K562 (cell line): ENCODE measurements at regions not wholly inside any gene's neighbourhood (a gene's known extent, or its start where the extent isn't known, plus 50 kb on each side); places are given as distances from the start of the nearest gene placed in this dataset.

Source experiments
- ATAC-seq: fragments of 200-7000 bp; cut with Tn5 transposase; 3 replicates; pipeline ENCODE4 v1.9.1; 2020; ENCODE audit warnings: moderate library complexity
- BruUV-seq: library from RNA; stranded (reverse); fragments of 400-500 nt; replicated peaks from 2 replicates; lab custom pipeline; 2021; lab: Mats Ljungman, UMichigan
- CTCF ChIA-PET: fragments of 300-600 bp; formaldehyde crosslinking; extraction: SDS; loops from one replicate; lab custom pipeline; 2021; ENCODE audit warnings: low intra/inter-chr PET ratio; lab: Yijun Ruan, JAX
- POLR2A ChIA-PET: fragments of 300-600, 350-650 bp; sonication (Branson Sonifier 250); formaldehyde crosslinking; extraction: SDS; loops from one replicate; lab custom pipeline; 2021; ENCODE audit warnings: antibody characterized with exemption, inconsistent platforms; lab: Yijun Ruan, JAX
- DNase-seq, 4 experiments: peaks; one replicate each; pipeline versions ENCODE4 v3.0.0 to v3.0.0-alpha.2; 2011 to 2018; ENCODE audit warnings: low spot score in 3 of 4, mixed read lengths in 3 of 4; ENCODE audit errors: extremely low read depth in 1 of 4
- FAIRE-seq: peaks from 2 replicates; lab custom pipeline; 2011; peaks lifted over from hg19 to GRCh38; lab: Jason Lieb, UNC
- H2AFZ ChIP-seq: 2 replicates; pipeline ENCODE4 v1.6.0; 2011; ENCODE audit warnings: low read depth, low read length, control low read depth, inconsistent platforms
- H3K27ac ChIP-seq: fragments of 200-600 bp; 3 replicates; pipeline ENCODE4 v1.8.0; 2011; ENCODE audit warnings: low read depth, mild to moderate bottlenecking, control low read depth, inconsistent platforms, low read length, moderate library complexity, mixed read lengths; ENCODE audit errors: extremely low read depth
- H3K27me3 ChIP-seq, 2 experiments: fragments of 300-600 bp in 1 of 2; 2 replicates in 1 of 2; 3 replicates in 1 of 2; pipeline versions ENCODE4 v1.6.0 to v1.8.0; 2011; ENCODE audit warnings: inconsistent platforms in 2 of 2, low read length in 2 of 2, mild to moderate bottlenecking in 1 of 2, mixed read lengths in 1 of 2, moderate library complexity in 1 of 2; ENCODE audit not compliant: control insufficient read depth in 2 of 2, insufficient read depth in 2 of 2
- H3K36me3 ChIP-seq: fragments of 300-600 bp; 3 replicates; pipeline ENCODE4 v1.8.0; 2011; ENCODE audit warnings: mild to moderate bottlenecking, low read length, inconsistent platforms; ENCODE audit not compliant: control insufficient read depth, insufficient read depth
- H3K4me1 ChIP-seq, 2 experiments: fragments of 200-600 bp in 1 of 2; replicated peaks in 1 of 2; 2 replicates in 1 of 2; 3 replicates in 1 of 2; pipeline versions ENCODE4 v1.5.1 to v1.8.0; 2011; ENCODE audit warnings: inconsistent platforms in 2 of 2, low read length in 2 of 2, mild to moderate bottlenecking in 1 of 2, mixed read lengths in 1 of 2, moderate library complexity in 1 of 2; ENCODE audit not compliant: control insufficient read depth in 2 of 2, insufficient read depth in 2 of 2
- H3K4me2 ChIP-seq: 2 replicates; pipeline ENCODE4 v1.6.1; 2011; ENCODE audit warnings: low read length, control low read depth, inconsistent platforms, mixed read lengths; ENCODE audit not compliant: insufficient read depth
- H3K4me3 ChIP-seq: fragments of 200-600 bp; sonication (generic), shearing (Covaris generic); 2 replicates; pipeline ENCODE4 v1.5.1; 2016; ENCODE audit warnings: control low read depth, inconsistent platforms
- H3K79me2 ChIP-seq: fragments of 200-600 bp; 3 replicates; pipeline ENCODE4 v1.8.0; 2011; ENCODE audit warnings: low read length, inconsistent platforms; ENCODE audit not compliant: control insufficient read depth, insufficient read depth
- H3K9ac ChIP-seq, 2 experiments: 2 replicates each; pipeline versions ENCODE4 v1.6.0 to v1.6.1; 2011; ENCODE audit warnings: low read depth in 2 of 2, low read length in 2 of 2, control low read depth in 1 of 2, inconsistent platforms in 1 of 2, mild to moderate bottlenecking in 1 of 2, mixed read lengths in 1 of 2; ENCODE audit not compliant: insufficient read depth in 1 of 2
- H3K9me1 ChIP-seq: one replicate; pipeline ENCODE4 v1.6.0; 2011; ENCODE audit warnings: inconsistent platforms, mild to moderate bottlenecking, low read length, moderate library complexity; ENCODE audit not compliant: control insufficient read depth, insufficient read depth
- H3K9me3 ChIP-seq: replicated peaks from 2 replicates; pipeline ENCODE4 v1.5.1; 2011; ENCODE audit warnings: low read depth, low read length, inconsistent platforms; ENCODE audit not compliant: control insufficient read depth, insufficient read depth
- H4K20me1 ChIP-seq: replicated peaks from 2 replicates; pipeline ENCODE4 v1.6.1; 2011; ENCODE audit warnings: low read length, inconsistent platforms, mixed read lengths; ENCODE audit not compliant: control insufficient read depth, insufficient read depth
- MAZ ChIP-seq, 2 experiments: fragments of 450-650 bp in 1 of 2; sonication (generic) in 1 of 2; formaldehyde crosslinking; IDR thresholded peaks in 1 of 2; conservative IDR thresholded peaks in 1 of 2; 2 replicates each; pipeline versions ENCODE4 v1.4.0 to v1.5.0; 2020; ENCODE audit warnings: mild to moderate bottlenecking in 1 of 2, missing genetic modification reagents in 1 of 2
- NR2C2 ChIP-seq, 2 experiments: fragments of 200-800 bp in 1 of 2; sonication (Bioruptor generic) in 1 of 2; sonication (generic) in 1 of 2; formaldehyde crosslinking in 1 of 2; IDR thresholded peaks; 2 replicates each; pipeline versions ENCODE4 v1.6.1 to v1.8.0; 2016 to 2022; ENCODE audit warnings: mild to moderate bottlenecking in 1 of 2, missing compliant biosample characterization in 1 of 2, missing genetic modification characterization in 1 of 2, missing genetic modification reagents in 1 of 2
- PPARD ChIP-seq: fragments of 250-450 bp; sonication (Bioruptor Pico); IDR thresholded peaks from 2 replicates; pipeline ENCODE4 v1.8.0; 2022; ENCODE audit warnings: inconsistent platforms, mild to moderate bottlenecking, moderate library complexity
- RFX1 ChIP-seq: fragments of 450-650 bp; IDR thresholded peaks from 2 replicates; pipeline ENCODE4 v1.6.1; 2016; ENCODE audit warnings: mild to moderate bottlenecking, moderate library complexity
- SPI1 ChIP-seq: IDR thresholded peaks from 2 replicates; pipeline ENCODE4 v1.6.1; 2011; ENCODE audit warnings: low read depth, low read length, control low read depth, borderline replicate concordance
- WGBS: fragments of 100-300 bp; shearing (Covaris generic); methylation state at CpG from one replicate; pipeline ENCODE4 v1.1.6; 2016; ENCODE audit warnings: low coverage, mixed read lengths; ENCODE audit not compliant: insufficient coverage; ENCODE audit errors: missing lambda C conversion rate; 5-methylcytosine and 5-hydroxymethylcytosine counted together
- in situ Hi-C: fragments of 300-500 bp; cut with MboI; formaldehyde crosslinking; loops from 4 replicates; pipeline ENCODE4 v1.15.0; 2018; ENCODE audit warnings: inconsistent platforms, mixed read lengths
- intact Hi-C: fragments of 100-400 bp; cut with micrococcal nuclease; formaldehyde crosslinking; loops from 2 replicates; pipeline ENCODE4 v1.14.2; 2022
- TF ChIP-seq, protein P1 (sequence below): sonication (generic); formaldehyde crosslinking; IDR thresholded peaks from 2 replicates; pipeline ENCODE4 v1.8.0; 2023; ENCODE audit warnings: mild to moderate bottlenecking, missing genetic modification reagents
- TF ChIP-seq, protein P2 (sequence below): fragments of 450-650 bp; IDR thresholded peaks from 2 replicates; pipeline ENCODE4 v1.6.1; 2017; ENCODE audit warnings: antibody characterized with exemption

DNA sequence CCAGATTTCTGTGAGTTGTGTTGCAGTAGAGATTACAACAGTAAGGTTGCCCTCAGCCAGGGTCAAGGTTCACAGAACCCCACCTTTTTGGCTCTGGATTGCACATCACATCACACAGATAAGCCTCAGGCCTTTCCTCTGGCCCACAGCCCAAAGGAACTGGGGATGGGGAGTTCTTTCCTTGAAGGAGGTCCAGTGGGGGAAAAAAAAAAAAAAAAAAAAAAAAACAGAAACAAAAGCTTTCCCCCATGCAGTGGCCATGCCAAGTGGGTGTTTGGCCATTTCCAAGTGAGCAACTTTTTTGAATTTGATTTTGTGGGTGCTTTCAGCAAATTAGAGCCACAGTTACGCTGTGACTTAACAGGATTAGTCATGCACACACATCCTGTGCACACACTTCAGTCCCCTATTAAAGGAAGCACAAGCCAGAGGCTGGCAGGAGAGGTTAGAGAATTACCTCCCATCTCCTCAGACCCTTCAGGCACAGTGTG is 79.3 kb upstream of the NANOS1 start:
- H3K79me2 ChIP-seq = no peaks in the 10 kb centered on the region
- 14% methylated on average over 1 of the region's 1 CpG for WGBS
- no peaks in the 10 kb centered on the region for H3K36me3 ChIP-seq
- H3K9me3 ChIP-seq = peaks cover 4% of the 10 kb centered on the region; the same call in 1 of the 2 replicates
- POLR2A ChIA-PET = interaction anchor here (0.7 kb wide), 1 partner anchor 197 kb away, joined by 4 read pairs; no protein-coding TSS in a partner anchor
- no peak overlapping the region for H3K4me3 ChIP-seq
- BruUV-seq = no TSS peak
- intact Hi-C loops = no loop called here
- H3K9ac ChIP-seq = no peak overlapping the region
- CTCF ChIA-PET = no interaction called here
- TF ChIP-seq MAZ (CRISPR knock-in tag; conservative IDR thresholded peaks at IDR 0.05 in 1 of 2, IDR thresholded peaks at IDR 0.05 in 1 of 2) = no peak
- no peak for TF ChIP-seq NR2C2 (CRISPR knock-in tag; IDR thresholded peaks at IDR 0.05)
- peak; percentile 57; the same call in 1 of the 2 replicates for TF ChIP-seq NR2C2 (tag; IDR thresholded peaks at IDR 0.05)
- no peaks in the 10 kb centered on the region for H3K9me1 ChIP-seq
- ATAC-seq = no peak
- H4K20me1 ChIP-seq = no peaks in the 10 kb centered on the region; the same call in 1 of the 2 replicates
- peaks cover 2 to 19% of the 10 kb centered on the region in 2 experiments; a peak in 3 of 5 replicates for H3K27me3 ChIP-seq
- FAIRE-seq = no peak
- H3K27ac ChIP-seq = no peak overlapping the region
- no peak overlapping the region for H3K4me2 ChIP-seq
- in situ Hi-C loops = no loop called here
- H3K4me1 ChIP-seq = no peaks in the 10 kb centered on the region; a peak in 2 of 5 replicates
- H2AFZ ChIP-seq = no peak overlapping the region
- no peak for DNase-seq

DNA sequence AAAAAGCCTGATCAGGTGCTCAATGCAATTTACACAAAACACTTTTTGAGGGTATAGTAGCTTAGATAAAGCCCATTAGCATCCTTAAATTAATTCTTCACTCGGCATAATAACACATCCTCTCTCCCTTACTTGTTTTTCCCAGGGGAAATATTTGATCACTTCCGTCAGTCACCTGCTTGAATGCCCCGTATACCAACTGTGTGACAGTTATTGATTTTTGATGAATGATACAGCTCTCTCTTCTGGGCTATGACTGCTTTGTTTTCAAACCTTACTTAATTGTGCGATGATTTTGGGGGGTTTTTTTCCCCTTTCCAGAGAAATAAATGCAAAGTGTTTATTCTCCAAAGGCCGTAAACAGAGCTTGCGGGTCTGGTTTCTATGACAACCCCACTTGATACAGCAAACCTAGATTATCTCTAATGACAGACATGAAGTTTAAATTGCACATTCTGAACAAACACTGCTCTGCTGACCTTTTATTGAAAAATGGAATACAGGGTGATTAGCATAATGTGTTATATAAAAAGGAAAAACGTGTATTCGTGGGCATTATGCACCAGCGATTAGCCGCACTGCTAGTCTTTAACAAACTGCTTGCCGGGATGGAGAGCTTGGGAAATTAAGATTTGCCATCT is 78.4 kb upstream of the NANOS1 start:
- Histone ChIP-seq H3K36me3 (no peaks in the 10 kb centered on the region), H2AFZ (no peak overlapping the region), H3K9ac (no peak overlapping the region), H3K4me3 (no peak overlapping the region), H4K20me1 (no peaks in the 10 kb centered on the region; the same call in 1 of the 2 replicates), H3K4me1 (no peaks in the 10 kb centered on the region; a peak in 2 of 5 replicates), H3K9me3 (peaks cover 4% of the 10 kb centered on the region; the same call in 1 of the 2 replicates), H3K27me3 (peaks cover 2 to 23% of the 10 kb centered on the region in 2 experiments; a peak in 3 of 5 replicates), H3K27ac (no peak overlapping the region), H3K4me2 (no peak overlapping the region), H3K79me2 (no peaks in the 10 kb centered on the region), H3K9me1 (no peaks in the 10 kb centered on the region)
- ATAC-seq (no peak), DNase-seq (no peak), FAIRE-seq (no peak)
- intact Hi-C loops (no loop called here), in situ Hi-C loops (no loop called here)
- 11% methylated on average over 10 of the region's 11 CpGs for WGBS
- ChIA-PET CTCF (no interaction called here), POLR2A (interaction anchor here (1.0 kb wide), 1 partner anchor 10 kb away, joined by 3 read pairs; no protein-coding TSS in a partner anchor)
- no TSS peak for BruUV-seq
- TF ChIP-seq RFX1 (peak; percentile 43), PPARD (CRISPR knock-in tag) (no peak), SPI1 (no peak)
- TF ChIP-seq, protein P1, sequence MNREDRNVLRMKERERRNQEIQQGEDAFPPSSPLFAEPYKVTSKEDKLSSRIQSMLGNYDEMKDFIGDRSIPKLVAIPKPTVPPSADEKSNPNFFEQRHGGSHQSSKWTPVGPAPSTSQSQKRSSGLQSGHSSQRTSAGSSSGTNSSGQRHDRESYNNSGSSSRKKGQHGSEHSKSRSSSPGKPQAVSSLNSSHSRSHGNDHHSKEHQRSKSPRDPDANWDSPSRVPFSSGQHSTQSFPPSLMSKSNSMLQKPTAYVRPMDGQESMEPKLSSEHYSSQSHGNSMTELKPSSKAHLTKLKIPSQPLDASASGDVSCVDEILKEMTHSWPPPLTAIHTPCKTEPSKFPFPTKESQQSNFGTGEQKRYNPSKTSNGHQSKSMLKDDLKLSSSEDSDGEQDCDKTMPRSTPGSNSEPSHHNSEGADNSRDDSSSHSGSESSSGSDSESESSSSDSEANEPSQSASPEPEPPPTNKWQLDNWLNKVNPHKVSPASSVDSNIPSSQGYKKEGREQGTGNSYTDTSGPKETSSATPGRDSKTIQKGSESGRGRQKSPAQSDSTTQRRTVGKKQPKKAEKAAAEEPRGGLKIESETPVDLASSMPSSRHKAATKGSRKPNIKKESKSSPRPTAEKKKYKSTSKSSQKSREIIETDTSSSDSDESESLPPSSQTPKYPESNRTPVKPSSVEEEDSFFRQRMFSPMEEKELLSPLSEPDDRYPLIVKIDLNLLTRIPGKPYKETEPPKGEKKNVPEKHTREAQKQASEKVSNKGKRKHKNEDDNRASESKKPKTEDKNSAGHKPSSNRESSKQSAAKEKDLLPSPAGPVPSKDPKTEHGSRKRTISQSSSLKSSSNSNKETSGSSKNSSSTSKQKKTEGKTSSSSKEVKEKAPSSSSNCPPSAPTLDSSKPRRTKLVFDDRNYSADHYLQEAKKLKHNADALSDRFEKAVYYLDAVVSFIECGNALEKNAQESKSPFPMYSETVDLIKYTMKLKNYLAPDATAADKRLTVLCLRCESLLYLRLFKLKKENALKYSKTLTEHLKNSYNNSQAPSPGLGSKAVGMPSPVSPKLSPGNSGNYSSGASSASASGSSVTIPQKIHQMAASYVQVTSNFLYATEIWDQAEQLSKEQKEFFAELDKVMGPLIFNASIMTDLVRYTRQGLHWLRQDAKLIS (CRISPR knock-in tag) = no peak
- TF ChIP-seq, protein P2, sequence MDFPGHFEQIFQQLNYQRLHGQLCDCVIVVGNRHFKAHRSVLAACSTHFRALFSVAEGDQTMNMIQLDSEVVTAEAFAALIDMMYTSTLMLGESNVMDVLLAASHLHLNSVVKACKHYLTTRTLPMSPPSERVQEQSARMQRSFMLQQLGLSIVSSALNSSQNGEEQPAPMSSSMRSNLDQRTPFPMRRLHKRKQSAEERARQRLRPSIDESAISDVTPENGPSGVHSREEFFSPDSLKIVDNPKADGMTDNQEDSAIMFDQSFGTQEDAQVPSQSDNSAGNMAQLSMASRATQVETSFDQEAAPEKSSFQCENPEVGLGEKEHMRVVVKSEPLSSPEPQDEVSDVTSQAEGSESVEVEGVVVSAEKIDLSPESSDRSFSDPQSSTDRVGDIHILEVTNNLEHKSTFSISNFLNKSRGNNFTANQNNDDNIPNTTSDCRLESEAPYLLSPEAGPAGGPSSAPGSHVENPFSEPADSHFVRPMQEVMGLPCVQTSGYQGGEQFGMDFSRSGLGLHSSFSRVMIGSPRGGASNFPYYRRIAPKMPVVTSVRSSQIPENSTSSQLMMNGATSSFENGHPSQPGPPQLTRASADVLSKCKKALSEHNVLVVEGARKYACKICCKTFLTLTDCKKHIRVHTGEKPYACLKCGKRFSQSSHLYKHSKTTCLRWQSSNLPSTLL = no peak
